HG03108 (cell line): ENCODE measurements at regions not wholly inside any gene's neighbourhood (a gene's known extent, or its start where the extent isn't known, plus 50 kb on each side); places are given as distances from the start of the nearest gene placed in this dataset.

Experiments used
- ATAC-seq: cut with Tn5 transposase; IDR thresholded peaks from one replicate; pipeline ENCODE4 v1.9.1; 2021; ENCODE audit warnings: moderate library complexity; ENCODE audit not compliant: unreplicated experiment

DNA sequence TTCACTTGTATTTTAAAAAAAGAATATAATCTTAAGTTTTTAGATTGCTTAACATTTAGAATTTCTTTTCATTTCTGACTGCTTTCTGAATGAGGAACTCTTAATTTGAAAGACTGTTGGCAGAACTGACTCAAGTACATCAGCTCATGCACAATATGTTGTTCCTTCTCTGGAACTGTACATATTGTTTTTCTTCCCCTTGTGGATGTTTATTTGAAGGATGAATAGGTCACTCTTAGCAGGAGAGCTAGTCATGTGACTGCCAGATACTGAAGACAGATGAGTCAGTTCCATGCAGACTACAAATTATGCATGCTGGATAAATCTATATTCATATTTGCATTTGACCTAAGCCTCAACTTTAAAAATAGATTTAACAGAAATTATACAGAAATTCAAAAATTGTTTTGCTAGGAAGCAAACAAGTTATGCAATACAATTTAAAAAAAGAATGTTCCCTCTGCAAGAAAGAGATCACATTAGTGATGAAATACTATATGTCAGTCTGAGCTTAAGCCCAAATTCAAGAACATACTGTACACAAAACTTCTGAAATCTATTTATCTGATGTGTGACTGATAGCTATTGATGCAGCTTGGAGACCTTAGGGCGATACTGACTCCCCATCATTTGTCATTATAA lies 1274.9 kb upstream of the GJE1 start:
- no peak for ATAC-seq

GRCh38 chr6:140855520-140855919 lies 1277.2 kb upstream of the GJE1 start:
- ATAC-seq = no peak

- no peak for ATAC-seq
Measured at GRCh38 chr6:140854318-140854717, 1278.4 kb upstream of the GJE1 start.

- ATAC-seq = no peak
Measured at GRCh38 chr6:140850438-140850837, 1282.3 kb upstream of the GJE1 start.

DNA sequence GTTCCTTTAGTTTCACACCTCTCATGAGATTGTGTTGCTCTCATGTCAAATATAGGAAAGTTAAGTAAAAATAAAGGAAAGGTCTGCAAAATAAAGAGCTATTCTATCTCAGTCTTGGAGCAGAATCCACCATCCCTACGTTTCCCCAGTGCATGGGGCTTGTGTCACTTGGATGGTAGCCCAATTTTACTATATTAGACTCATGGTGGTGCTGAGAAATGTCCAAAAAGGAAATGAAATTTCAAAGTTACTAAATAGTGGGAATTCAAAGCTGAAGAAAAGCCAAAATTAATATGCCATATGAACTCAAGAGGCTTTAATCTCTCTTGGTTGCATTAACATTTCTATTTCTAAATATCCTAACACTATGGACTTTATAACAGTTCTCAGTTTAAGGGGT lies 1283.3 kb upstream of the GJE1 start:
- no peak for ATAC-seq

DNA sequence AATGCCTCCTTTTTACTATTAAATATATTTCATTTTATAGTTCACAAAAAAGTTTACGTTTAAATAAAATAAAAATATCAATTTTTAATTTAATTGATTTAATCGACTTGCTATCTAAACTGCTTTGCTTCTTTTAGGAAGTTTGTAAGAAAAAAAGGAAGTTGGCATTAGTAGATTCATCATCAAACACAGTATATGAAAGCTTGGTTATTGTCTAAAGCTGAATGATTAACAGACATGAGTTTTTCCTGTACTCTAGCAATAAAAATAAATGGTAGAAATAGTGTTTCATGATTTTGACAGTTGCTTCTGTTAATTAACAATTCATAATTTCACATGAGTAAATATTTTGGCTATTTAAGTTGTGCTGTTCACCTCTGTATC lies 1285.5 kb upstream of the GJE1 start:
- ATAC-seq = no peak

DNA sequence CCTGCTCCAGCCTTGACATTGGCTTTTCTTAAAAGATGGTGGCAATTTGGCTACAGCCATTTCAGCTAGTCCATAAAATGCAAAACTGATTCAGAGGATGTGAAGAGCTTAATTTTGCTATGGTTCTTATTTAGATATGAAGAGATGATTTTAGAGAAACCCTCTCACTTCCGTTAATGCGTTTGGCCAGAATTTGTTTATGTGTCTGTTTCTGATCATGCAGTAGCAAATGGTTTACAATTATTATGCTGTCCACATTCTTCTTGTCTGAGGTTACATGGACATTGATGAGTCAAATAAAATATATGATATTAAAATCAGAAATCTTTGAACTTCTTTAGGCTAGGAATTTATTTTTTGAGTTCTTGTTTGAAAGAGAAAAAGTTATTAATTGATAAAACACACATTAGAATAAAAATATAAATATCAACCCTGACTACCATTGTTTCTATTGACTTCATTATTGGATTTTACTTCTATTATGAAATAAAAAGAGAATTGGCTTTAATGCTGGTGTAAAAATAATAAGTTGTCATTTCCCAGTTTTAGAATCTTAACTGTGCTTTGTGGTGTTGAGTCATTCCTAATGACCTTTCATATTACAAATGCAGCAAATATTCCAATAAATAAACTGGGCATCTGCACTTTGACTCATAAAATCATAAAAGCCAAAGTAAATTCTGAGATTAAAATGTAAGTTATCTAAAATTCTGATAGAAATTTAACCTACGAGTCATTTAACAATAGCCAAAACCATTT lies 1286.0 kb upstream of the GJE1 start:
- ATAC-seq = no peak

GRCh38 chr6:140845701-140846100 lies 1287.0 kb upstream of the GJE1 start:
- no peak for ATAC-seq

DNA sequence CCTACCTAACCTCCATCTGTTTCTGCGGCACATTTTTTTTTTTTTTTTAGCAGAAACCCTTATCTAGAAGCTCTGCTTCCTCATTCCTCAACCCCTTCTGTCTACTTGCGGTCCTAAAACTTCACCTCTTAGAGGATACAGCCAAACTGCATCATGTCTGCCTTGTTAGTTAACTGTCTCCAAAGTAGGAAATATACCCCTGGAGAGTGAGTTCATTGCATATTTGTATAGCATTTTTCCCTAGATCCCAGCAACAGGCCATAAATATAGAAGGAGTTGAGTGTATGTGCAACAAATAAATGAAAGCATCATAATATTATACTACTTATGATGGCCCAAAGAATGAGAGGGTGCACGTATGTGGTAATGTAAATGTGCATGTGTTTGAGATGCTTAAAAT lies 1288.6 kb upstream of the GJE1 start:
- no peak for ATAC-seq

GRCh38 chr6:140833408-140833807 lies 1299.3 kb upstream of the GJE1 start:
- no peak for ATAC-seq

DNA sequence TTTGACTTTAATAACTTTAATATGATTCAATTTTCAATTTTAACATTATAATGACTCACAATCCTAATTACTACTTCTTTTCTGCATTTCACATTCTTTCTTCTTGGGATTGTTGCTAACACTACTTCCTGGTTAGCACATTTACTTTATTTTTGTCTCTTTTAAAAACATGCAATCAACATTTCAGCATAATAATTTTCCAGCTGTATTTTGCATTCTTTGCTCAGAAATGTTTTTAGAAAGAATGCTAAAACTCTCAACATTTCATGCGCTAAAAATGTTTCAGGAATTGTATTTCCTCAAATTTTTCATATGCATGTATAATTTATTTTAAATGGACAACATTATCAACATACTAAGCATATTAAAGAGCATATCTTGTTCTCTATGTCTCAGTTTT lies 1302.1 kb upstream of the GJE1 start:
- ATAC-seq = no peak

GRCh38 chr6:140828856-140829255 lies 1303.9 kb upstream of the GJE1 start:
- no peak for ATAC-seq

DNA sequence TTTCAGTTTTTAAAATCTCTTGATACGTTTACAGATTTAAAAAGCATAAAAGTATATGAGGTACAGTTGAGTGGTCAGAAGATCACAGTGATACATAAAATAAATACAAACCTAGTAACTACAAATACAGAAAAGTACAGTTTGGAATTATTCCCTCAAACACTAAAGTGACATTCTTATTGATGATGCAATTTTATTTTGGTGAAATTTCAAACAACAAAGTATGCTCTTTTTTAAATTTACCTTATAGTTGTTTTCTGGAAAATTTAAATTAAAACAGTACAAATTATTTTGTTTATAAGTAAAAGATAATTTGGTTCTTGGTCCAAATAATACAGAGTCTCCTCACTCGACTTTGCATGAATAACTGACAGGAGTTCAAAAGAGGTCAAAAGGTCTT lies 1305.1 kb upstream of the GJE1 start:
- no peak for ATAC-seq

DNA sequence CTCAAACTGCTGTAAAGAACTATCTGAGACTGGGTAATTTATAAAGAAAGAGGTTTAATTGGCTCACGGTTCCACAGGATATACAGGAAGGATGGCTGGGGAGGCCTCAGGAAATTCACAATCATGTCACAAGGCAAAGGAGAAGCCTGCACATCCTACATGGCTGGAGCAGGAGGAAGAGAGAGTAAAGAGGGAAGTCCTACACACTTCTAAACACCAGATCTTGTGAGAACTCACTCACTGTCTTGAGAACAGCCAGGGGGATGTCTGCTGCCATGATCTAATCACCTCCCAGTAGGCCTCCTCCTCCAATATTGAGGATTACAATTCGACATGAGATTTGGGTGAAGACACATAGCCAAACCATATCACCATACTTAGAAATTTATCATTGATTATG lies 1307.0 kb upstream of the GJE1 start:
- ATAC-seq = no peak

GRCh38 chr6:140824595-140824994 lies 1308.1 kb upstream of the GJE1 start:
- no peak for ATAC-seq

DNA sequence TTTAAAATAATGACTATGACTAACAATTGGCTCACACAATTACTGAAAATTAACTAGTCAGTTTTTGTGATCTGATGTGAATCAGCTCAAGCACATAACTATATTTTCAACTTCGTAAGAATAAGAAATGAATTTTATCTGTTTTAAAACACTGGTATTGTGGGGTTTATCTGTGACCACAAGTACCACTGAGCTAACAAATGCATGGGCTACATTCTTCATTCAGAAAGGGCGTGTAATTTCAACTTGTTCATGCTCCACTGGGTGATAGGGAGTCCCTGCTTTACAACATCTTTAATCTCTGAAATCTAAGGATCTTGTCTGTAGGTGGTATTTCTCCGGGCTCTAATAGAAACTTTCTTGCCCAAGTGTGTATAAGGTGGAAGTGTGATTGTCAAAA lies 1311.5 kb upstream of the GJE1 start:
- no peak for ATAC-seq

DNA sequence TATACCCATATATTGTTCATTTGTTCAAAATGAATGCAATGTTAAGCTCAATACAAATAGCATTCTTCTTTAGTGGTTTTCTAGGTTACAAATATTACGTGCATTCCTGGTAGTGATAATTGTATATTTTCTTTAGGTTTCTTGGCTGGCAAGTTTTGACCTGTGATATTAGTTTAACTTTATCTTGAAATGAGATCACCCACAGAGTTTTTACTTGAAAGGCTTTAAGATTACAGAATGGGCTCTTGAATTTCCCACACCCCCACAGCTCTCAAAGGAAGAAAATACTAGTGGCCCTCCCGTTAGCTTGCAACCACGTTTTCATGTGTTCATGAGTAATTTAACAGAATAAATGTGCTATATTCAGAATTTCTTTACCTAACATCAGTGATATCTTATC lies 1315.5 kb upstream of the GJE1 start:
- ATAC-seq = no peak

DNA sequence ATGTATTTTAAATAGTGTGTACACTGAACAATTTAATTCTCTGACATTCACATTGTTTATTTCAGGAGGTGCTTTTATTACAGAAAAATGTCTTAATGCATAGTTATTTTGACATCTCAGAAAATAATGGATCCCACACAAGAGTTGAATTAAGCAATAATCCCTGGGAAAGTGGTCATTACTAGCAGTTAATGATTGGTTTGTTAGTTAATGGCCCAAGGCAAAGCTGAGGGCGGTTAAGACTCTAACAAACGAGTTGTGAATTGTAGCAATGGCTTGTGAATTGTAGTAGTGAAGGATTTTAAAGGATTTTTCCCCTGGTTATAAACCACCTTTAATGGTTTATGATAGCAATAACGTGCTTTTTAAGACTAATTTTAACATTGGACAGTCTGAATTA lies 1316.0 kb upstream of the GJE1 start:
- no peak for ATAC-seq

- no peak for ATAC-seq
Measured at GRCh38 chr6:140812636-140813035, 1320.1 kb upstream of the GJE1 start.

DNA sequence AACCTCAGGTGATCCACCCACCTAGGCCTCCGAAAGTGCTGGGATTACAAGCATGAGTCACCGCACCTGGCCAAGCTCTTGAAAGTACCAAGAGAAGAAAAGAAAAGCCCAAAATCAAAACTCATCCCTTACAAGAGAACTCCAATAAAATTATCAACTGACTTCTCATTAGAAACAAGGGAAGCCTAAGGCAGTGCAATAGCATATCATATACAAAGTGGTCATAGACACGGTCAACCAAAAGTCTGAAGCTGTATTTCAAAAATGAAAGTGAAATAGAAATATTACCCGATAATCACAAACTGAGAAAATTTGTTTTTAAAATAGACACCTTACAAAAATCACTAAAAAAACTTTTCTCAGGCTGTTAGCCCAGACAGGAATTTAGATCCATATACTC lies 1321.1 kb upstream of the GJE1 start:
- ATAC-seq = no peak

DNA sequence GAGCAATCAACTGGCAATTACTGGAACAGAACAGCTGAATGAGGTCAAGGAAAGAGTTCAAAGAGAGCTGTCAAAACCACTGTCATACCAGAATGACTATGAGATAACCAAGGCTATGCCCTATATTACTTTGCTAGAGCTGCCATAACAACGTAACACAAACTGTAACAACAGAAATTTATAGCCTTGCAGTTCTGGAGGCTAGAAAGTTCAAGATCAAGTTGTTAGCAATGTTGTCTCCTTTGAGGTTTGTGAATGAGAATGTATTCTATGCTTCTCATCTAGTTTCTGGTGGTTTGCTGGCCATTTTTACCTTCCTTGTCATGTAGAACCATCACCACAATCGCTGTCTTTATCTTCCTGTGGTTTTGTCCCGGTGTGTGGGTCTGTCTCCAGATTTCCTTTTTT lies 1323.0 kb upstream of the GJE1 start:
- no peak for ATAC-seq

- ATAC-seq = no peak
Measured at GRCh38 chr6:140806431-140806830, 1326.3 kb upstream of the GJE1 start.

GRCh38 chr6:140794544-140794943 lies 1338.2 kb upstream of the GJE1 start:
- no peak for ATAC-seq
